ENCODE measurements at regions not wholly inside any gene's neighbourhood (a gene's known extent, or its start where the extent isn't known, plus 50 kb on each side); places are given as distances from the start of the nearest gene placed in this dataset.
A peak's percentile ranks its signal among the peaks of the same experiment; 100 is the strongest.
"Not testable (repeated sequence)": the region's sequence is repeated elsewhere in the genome, so short reads cannot be mapped to it uniquely, and the experiment has no call there.

DNA sequence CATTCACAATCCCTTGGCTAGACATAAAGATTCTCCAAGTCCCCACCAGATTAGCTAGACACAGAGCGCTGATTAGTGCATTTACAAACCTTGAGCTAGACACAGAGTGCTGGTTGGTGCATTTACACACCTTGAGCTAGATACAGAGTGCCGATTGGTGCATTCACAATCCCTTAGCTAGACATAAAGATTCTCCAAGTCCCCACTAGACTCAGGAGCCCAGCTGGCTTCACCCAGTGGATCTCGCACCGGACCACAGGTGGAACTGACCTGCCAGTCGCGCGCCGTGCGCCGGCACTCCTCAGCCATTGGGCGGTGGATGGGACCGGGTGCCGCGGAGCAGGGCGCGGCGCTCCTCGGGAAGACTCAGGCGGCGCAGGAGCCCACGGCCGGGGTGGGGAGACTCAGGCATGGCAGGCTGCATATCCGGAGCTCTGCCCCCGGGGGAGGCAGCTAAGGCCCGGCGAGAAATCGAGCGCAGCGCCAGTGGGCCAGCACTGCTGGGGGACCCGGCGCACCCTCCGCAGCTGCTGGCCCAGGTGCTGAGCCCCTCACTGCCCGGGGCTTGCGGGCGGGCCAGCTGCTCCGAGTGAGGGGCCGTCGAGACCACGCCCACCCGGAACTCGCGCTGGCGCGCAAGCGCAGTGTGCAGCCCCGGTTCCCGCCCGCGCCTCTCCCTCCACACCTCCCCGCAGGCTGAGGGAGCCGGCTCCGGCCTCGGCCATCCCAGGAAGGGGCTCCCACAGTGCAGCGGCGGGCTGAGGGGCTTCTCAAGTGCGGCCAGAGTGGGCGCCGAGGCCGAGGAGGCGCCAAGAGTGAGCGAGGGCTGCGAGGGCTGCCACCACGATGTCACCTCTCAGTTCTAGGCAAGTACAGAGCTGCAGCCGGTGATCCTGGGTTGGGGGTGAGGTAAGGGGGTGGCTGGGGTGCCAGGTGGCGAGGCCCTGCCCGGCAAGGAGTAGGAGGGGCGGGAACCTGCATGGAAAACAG is 773.7 kb upstream of the CITED2 start:
- not testable (repeated sequence) for H3K9ac ChIP-seq (ENCODE audit: low read length in 5 of 5); H3K36me3 ChIP-seq (ENCODE audit: control insufficient read depth in 5 of 5, insufficient read depth in 5 of 5, low read length in 5 of 5); H3K4me1 ChIP-seq (ENCODE audit: control insufficient read depth in 5 of 5, insufficient read depth in 5 of 5, low read length in 5 of 5); H3K27ac ChIP-seq (ENCODE audit: low read depth, low read length); H3K27me3 ChIP-seq (ENCODE audit: control insufficient read depth in 5 of 5, insufficient read depth in 4 of 5, low read length in 5 of 5); H3K9me3 ChIP-seq (ENCODE audit: control insufficient read depth in 5 of 5, low read length in 5 of 5); H3K4me3 ChIP-seq (ENCODE audit: low read depth in 1 of 5, low read length in 5 of 5)

DNA sequence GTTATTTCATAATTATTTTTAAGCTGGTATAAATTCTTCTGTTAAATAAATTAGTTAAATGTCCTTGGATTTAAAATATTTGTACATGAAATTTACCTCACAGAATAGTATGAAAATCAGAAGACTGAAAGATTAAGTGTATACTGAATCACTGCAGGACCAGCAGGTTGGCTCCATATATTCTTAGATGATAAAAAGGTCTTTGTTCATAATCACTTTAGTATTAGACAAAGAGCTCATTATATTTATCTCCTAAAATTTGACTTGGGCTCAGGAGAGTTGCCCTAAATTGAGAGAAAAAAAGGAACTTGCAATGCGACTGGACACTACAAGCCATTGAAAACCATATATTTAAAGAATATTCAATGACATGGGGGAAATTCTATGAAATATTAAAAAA is 766.4 kb upstream of the CITED2 start:
- no peak overlapping the region for H3K27ac ChIP-seq (ENCODE audit: low read depth, low read length)

DNA sequence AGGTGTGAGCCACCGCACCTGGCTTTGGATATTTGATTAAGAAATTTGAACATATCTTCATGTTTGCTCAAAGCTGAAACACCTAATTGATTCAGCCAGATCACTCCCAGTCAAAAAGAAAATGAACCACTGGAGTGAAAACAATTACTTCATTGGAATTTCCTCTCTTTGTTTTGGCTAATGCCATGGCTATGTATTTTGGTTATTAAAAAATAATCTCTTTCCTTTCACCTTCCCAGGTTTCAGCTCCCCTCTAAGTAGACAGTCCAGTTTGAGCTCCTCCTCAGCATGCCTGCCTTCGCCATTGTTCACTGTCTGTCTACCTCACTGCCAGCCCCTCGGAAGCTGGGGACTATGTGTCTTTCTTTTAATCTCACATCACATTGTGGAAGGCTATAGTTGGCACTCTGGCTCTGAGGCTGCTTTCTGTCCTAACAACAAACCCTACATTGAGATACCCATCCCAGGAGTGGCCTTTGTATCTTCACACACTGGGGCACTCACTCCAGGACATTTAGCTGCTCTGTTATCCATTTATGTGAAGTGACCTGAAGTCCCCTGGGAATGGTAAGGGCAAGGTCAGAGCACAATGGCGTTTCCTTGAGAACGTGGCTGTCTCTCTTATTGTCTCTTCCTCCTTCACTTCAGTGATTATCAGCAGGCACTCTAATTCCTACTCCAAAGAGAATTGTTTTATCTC is 764.0 kb upstream of the CITED2 start:
- Histone ChIP-seq H3K36me3 (ENCODE audit: control insufficient read depth in 5 of 5, insufficient read depth in 5 of 5, low read length in 5 of 5) (no peaks in the 10 kb centered on the region), H3K4me1 (ENCODE audit: control insufficient read depth in 5 of 5, insufficient read depth in 5 of 5, low read length in 5 of 5) (peaks cover 0 to 8% (median 0%) of the 10 kb centered on the region in 5 donors), H3K27ac (ENCODE audit: low read depth, low read length) (no peak overlapping the region), H3K4me3 (ENCODE audit: low read depth in 1 of 5, low read length in 5 of 5) (peak overlapping the region in 1 of 5 donors; percentile 20), H3K9ac (ENCODE audit: low read length in 5 of 5) (no peak overlapping the region), H3K27me3 (ENCODE audit: control insufficient read depth in 5 of 5, insufficient read depth in 4 of 5, low read length in 5 of 5) (no peaks in the 10 kb centered on the region), H3K9me3 (ENCODE audit: control insufficient read depth in 5 of 5, low read length in 5 of 5) (peaks cover 0 to 9% (median 3%) of the 10 kb centered on the region in 5 donors)

More for the DNA sequence above, 766.4 kb upstream of the CITED2 start:
- no peak overlapping the region for H3K4me3 ChIP-seq (ENCODE audit: low read depth in 1 of 5, low read length in 5 of 5)
- H3K27me3 ChIP-seq (ENCODE audit: control insufficient read depth in 5 of 5, insufficient read depth in 4 of 5, low read length in 5 of 5), result no peaks in the 10 kb centered on the region
- no peaks in the 10 kb centered on the region for H3K9me3 ChIP-seq (ENCODE audit: control insufficient read depth in 5 of 5, low read length in 5 of 5)
- no peaks in the 10 kb centered on the region for H3K36me3 ChIP-seq (ENCODE audit: control insufficient read depth in 5 of 5, insufficient read depth in 5 of 5, low read length in 5 of 5)
- H3K4me1 ChIP-seq (ENCODE audit: control insufficient read depth in 5 of 5, insufficient read depth in 5 of 5, low read length in 5 of 5), result peaks cover 0 to 8% (median 0%) of the 10 kb centered on the region in 5 donors
- no peak overlapping the region for H3K9ac ChIP-seq (ENCODE audit: low read length in 5 of 5)

DNA sequence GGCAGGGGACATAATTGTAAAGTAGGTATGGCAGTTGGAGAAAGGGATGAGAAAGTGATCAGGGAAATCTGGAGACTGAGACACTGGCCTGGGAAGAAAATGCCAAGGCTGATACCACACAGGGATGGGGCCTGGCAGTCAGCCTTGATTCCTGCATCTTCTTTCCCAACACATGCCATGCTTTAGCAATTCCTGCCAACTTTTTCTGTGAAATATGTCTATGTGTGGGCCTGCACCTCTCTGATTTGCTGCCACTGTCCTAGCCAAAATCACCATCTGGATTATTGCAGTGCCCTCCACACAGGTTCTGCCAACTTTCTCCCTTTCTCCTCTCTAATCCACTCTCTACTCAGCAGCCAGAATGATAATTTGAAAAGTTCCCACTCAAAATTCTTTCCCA is 759.8 kb upstream of the CITED2 start:
- Histone ChIP-seq H3K9me3 (ENCODE audit: control insufficient read depth in 5 of 5, low read length in 5 of 5) (peaks cover 5 to 16% (median 7%) of the 10 kb centered on the region in 5 donors), H3K36me3 (ENCODE audit: control insufficient read depth in 5 of 5, insufficient read depth in 5 of 5, low read length in 5 of 5) (no peaks in the 10 kb centered on the region), H3K4me1 (ENCODE audit: control insufficient read depth in 5 of 5, insufficient read depth in 5 of 5, low read length in 5 of 5) (peaks cover 0 to 8% (median 0%) of the 10 kb centered on the region in 5 donors), H3K9ac (ENCODE audit: low read length in 5 of 5) (no peak overlapping the region), H3K27me3 (ENCODE audit: control insufficient read depth in 5 of 5, insufficient read depth in 4 of 5, low read length in 5 of 5) (no peaks in the 10 kb centered on the region), H3K4me3 (ENCODE audit: low read depth in 1 of 5, low read length in 5 of 5) (no peak overlapping the region), H3K27ac (ENCODE audit: low read depth, low read length) (no peak overlapping the region)

DNA sequence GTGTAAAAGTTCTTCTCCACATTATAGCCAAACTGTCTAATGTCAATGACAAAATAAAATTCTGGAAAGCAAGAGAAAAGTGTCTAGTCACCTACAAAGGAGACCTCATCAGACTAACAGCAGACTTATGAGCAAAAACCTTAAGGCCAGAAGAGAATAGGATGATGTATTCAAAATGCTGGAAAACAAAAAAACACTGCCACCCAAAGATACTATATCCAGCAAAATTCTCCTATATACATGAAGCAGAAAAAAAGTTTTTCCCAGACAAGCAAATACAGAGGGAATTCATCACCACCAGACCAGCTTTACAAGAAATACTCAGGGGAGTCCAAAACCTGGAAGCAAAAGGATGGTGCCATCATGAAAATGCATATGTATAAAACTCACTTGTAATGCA is 755.6 kb upstream of the CITED2 start:
- Histone ChIP-seq H3K4me1 (ENCODE audit: control insufficient read depth in 5 of 5, insufficient read depth in 5 of 5, low read length in 5 of 5) (no peaks in the 10 kb centered on the region), H3K36me3 (ENCODE audit: control insufficient read depth in 5 of 5, insufficient read depth in 5 of 5, low read length in 5 of 5) (no peaks in the 10 kb centered on the region), H3K9ac (ENCODE audit: low read length in 5 of 5) (no peak overlapping the region), H3K27me3 (ENCODE audit: control insufficient read depth in 5 of 5, insufficient read depth in 4 of 5, low read length in 5 of 5) (no peaks in the 10 kb centered on the region), H3K27ac (ENCODE audit: low read depth, low read length) (no peak overlapping the region), H3K9me3 (ENCODE audit: control insufficient read depth in 5 of 5, low read length in 5 of 5) (peaks cover 5 to 17% (median 13%) of the 10 kb centered on the region in 5 donors), H3K4me3 (ENCODE audit: low read depth in 1 of 5, low read length in 5 of 5) (no peak overlapping the region)

DNA sequence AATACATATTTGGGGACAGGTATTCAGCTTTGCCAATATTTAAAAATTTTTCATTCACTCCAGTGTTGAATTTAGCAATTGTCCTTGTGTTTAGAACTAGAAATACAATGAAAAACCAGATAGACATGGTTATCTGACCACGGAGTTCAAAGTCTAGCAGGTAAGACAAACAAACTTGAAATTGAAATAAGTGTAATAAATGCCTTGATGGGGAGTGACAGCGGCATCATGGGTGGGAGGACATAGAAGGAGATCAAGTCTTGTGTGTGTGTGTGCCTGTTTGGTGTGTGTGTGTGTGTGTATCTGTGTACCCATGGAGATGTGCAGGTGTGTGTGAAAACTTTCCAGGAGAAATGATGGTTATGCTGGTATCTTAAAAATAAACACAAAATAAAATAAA is 750.0 kb upstream of the CITED2 start:
- no peaks in the 10 kb centered on the region for H3K36me3 ChIP-seq (ENCODE audit: control insufficient read depth in 5 of 5, insufficient read depth in 5 of 5, low read length in 5 of 5)
- H3K9ac ChIP-seq (ENCODE audit: low read length in 5 of 5), result no peak overlapping the region
- no peaks in the 10 kb centered on the region for H3K27me3 ChIP-seq (ENCODE audit: control insufficient read depth in 5 of 5, insufficient read depth in 4 of 5, low read length in 5 of 5)
- no peak overlapping the region for H3K4me3 ChIP-seq (ENCODE audit: low read depth in 1 of 5, low read length in 5 of 5)
- H3K4me1 ChIP-seq (ENCODE audit: control insufficient read depth in 5 of 5, insufficient read depth in 5 of 5, low read length in 5 of 5), result no peaks in the 10 kb centered on the region
- no peak overlapping the region for H3K27ac ChIP-seq (ENCODE audit: low read depth, low read length)
- H3K9me3 ChIP-seq (ENCODE audit: control insufficient read depth in 5 of 5, low read length in 5 of 5), result peaks cover 0 to 11% (median 4%) of the 10 kb centered on the region in 5 donors

DNA sequence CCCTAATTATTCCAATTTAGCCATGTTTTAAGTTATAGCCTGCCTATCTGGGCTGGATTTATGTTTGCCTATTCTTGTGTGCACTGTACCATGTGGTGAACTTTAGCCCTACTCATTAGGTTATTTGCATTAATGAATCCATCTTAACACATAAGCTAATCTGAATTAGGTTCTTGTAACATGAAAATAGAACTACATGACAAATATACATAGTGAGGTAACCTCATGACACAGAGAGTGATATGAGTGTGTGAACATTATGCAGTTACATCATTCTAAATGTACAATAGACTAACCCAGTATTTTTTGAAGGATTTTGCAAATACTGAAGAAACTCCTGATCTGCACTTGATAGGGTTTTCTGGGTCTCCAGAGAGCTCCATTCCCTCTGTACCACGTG is 733.7 kb upstream of the CITED2 start:
- no peak overlapping the region for H3K27ac ChIP-seq (ENCODE audit: low read depth, low read length)
- H3K9ac ChIP-seq (ENCODE audit: low read length in 5 of 5), result no peak overlapping the region
- H3K9me3 ChIP-seq (ENCODE audit: control insufficient read depth in 5 of 5, low read length in 5 of 5), result no peaks in the 10 kb centered on the region
- no peak overlapping the region for H3K4me3 ChIP-seq (ENCODE audit: low read depth in 1 of 5, low read length in 5 of 5)
- H3K27me3 ChIP-seq (ENCODE audit: control insufficient read depth in 5 of 5, insufficient read depth in 4 of 5, low read length in 5 of 5), result no peaks in the 10 kb centered on the region
- peaks cover 0 to 5% (median 0%) of the 10 kb centered on the region in 5 donors for H3K4me1 ChIP-seq (ENCODE audit: control insufficient read depth in 5 of 5, insufficient read depth in 5 of 5, low read length in 5 of 5)
- H3K36me3 ChIP-seq (ENCODE audit: control insufficient read depth in 5 of 5, insufficient read depth in 5 of 5, low read length in 5 of 5), result no peaks in the 10 kb centered on the region

DNA sequence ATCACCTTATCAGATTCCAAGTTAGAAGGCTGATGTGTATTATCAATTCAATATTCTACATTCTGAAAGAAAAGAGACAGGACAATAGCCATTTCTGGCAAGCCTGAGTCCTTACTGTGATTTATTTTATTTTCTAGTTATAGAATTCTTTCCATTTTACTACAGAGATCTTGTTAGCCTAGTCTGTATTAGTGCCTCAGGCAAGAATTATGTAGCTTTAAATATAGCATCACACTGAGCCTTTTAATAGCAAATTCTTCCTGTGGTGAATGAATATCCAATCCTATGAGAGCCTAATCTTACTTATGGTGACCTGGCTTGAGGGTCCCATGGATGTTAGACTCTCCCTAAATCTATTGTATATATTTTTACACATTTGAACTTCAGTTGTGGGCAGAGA is 732.8 kb upstream of the CITED2 start:
- H3K4me1 ChIP-seq (ENCODE audit: control insufficient read depth in 5 of 5, insufficient read depth in 5 of 5, low read length in 5 of 5), result peaks cover 0 to 5% (median 0%) of the 10 kb centered on the region in 5 donors
- H3K27me3 ChIP-seq (ENCODE audit: control insufficient read depth in 5 of 5, insufficient read depth in 4 of 5, low read length in 5 of 5), result no peaks in the 10 kb centered on the region
- H3K36me3 ChIP-seq (ENCODE audit: control insufficient read depth in 5 of 5, insufficient read depth in 5 of 5, low read length in 5 of 5), result no peaks in the 10 kb centered on the region
- H3K27ac ChIP-seq (ENCODE audit: low read depth, low read length), result no peak overlapping the region
- no peak overlapping the region for H3K4me3 ChIP-seq (ENCODE audit: low read depth in 1 of 5, low read length in 5 of 5)
- H3K9ac ChIP-seq (ENCODE audit: low read length in 5 of 5), result no peak overlapping the region
- H3K9me3 ChIP-seq (ENCODE audit: control insufficient read depth in 5 of 5, low read length in 5 of 5), result no peaks in the 10 kb centered on the region

DNA sequence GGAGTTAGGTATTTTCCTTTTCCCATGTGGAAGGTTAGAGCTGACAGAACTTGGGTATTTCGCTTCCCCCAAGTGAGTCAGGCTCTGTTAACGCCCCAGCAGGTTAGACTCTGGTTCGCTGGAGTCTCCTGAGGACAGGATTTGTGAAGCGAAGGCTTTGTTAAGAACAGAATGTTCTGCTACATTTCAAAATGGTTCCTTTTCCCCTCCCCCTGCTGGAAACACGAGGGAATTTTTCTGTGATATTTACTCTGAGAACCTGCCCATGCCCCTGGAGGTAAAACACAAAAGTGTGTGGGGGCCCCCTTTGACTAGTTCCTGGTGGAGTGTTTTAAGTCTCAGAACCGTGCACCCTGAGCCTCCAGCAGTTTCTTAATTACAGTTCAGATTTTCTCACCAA is 731.4 kb upstream of the CITED2 start:
- Histone ChIP-seq H3K27ac (ENCODE audit: low read depth, low read length) (no peak overlapping the region), H3K4me1 (ENCODE audit: control insufficient read depth in 5 of 5, insufficient read depth in 5 of 5, low read length in 5 of 5) (peaks cover 0 to 5% (median 0%) of the 10 kb centered on the region in 5 donors), H3K4me3 (ENCODE audit: low read depth in 1 of 5, low read length in 5 of 5) (peak overlapping the region in 3 of 5 donors; percentile 4 to 35 (median 28)), H3K36me3 (ENCODE audit: control insufficient read depth in 5 of 5, insufficient read depth in 5 of 5, low read length in 5 of 5) (no peaks in the 10 kb centered on the region), H3K27me3 (ENCODE audit: control insufficient read depth in 5 of 5, insufficient read depth in 4 of 5, low read length in 5 of 5) (no peaks in the 10 kb centered on the region), H3K9ac (ENCODE audit: low read length in 5 of 5) (no peak overlapping the region), H3K9me3 (ENCODE audit: control insufficient read depth in 5 of 5, low read length in 5 of 5) (no peaks in the 10 kb centered on the region)

DNA sequence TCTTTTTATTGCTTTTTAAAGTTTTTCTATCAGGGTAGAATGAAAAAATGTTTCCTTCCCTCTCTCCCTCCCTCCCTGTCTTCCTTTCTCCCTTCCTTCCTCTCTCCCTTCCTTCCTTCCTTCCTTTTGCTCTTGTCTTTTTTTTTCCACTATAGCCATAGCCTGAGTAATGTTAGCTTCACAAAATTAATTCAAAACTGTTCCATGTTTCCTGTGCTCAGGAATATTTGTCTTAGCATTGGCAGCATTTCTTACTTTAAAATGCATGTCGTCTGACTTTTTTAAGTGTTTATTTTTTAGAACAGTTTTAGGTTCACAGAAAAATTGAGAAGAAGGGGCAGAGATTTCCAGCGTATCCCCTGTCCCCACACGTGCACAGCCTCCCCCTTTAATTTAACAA is 730.8 kb upstream of the CITED2 start:
- no peaks in the 10 kb centered on the region for H3K9me3 ChIP-seq (ENCODE audit: control insufficient read depth in 5 of 5, low read length in 5 of 5)
- peaks cover 0 to 5% (median 0%) of the 10 kb centered on the region in 5 donors for H3K4me1 ChIP-seq (ENCODE audit: control insufficient read depth in 5 of 5, insufficient read depth in 5 of 5, low read length in 5 of 5)
- H3K4me3 ChIP-seq (ENCODE audit: low read depth in 1 of 5, low read length in 5 of 5), result no peak overlapping the region
- H3K9ac ChIP-seq (ENCODE audit: low read length in 5 of 5), result no peak overlapping the region
- H3K27ac ChIP-seq (ENCODE audit: low read depth, low read length), result no peak overlapping the region
- no peaks in the 10 kb centered on the region for H3K27me3 ChIP-seq (ENCODE audit: control insufficient read depth in 5 of 5, insufficient read depth in 4 of 5, low read length in 5 of 5)
- no peaks in the 10 kb centered on the region for H3K36me3 ChIP-seq (ENCODE audit: control insufficient read depth in 5 of 5, insufficient read depth in 5 of 5, low read length in 5 of 5)
